ENCODE measurements at regions not wholly inside any gene's neighbourhood (a gene's known extent, or its start where the extent isn't known, plus 50 kb on each side); places are given as distances from the start of the nearest gene placed in this dataset.
"Not testable (repeated sequence)": the region's sequence is repeated elsewhere in the genome, so short reads cannot be mapped to it uniquely, and the experiment has no call there.

DNA sequence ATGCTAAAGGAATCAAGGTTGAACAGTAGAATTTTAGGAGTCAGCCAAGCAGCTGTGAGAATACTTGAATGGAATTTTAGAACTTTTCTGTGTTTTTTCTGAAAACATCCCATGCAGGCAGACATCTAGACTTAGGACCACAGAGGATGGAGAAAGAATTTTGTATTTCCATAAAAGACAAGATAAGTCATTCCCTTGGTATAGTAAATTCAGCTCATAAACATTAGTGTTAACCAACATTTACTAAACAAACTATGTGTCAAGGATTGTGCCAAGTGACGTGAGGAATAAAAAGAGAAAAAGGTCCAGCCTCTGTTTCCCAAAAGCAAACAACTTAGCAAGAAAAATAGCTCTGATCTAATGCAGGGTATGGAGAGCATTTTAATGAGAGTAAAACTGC lies 210.2 kb upstream of the NR5A2 start:
- no peaks in the 10 kb centered on the region for H3K36me3 ChIP-seq (ENCODE audit: control insufficient read depth in 2 of 2, insufficient read depth in 2 of 2, low read length in 2 of 2)
- no peaks in the 10 kb centered on the region for H3K9me3 ChIP-seq (ENCODE audit: control insufficient read depth in 2 of 2, low read length in 2 of 2)
- no peaks in the 10 kb centered on the region for H3K27me3 ChIP-seq (ENCODE audit: control insufficient read depth in 1 of 2, insufficient read depth in 2 of 2, low read length in 2 of 2)
- H3K4me1 ChIP-seq (ENCODE audit: control insufficient read depth, insufficient read depth, low read length) = no peaks in the 10 kb centered on the region
- no peak overlapping the region for H3K27ac ChIP-seq (ENCODE audit: low read length)
- no peak overlapping the region for H3K9ac ChIP-seq (ENCODE audit: low read length in 2 of 2)
- H3K4me3 ChIP-seq (ENCODE audit: low read length in 2 of 2) = no peak overlapping the region

DNA sequence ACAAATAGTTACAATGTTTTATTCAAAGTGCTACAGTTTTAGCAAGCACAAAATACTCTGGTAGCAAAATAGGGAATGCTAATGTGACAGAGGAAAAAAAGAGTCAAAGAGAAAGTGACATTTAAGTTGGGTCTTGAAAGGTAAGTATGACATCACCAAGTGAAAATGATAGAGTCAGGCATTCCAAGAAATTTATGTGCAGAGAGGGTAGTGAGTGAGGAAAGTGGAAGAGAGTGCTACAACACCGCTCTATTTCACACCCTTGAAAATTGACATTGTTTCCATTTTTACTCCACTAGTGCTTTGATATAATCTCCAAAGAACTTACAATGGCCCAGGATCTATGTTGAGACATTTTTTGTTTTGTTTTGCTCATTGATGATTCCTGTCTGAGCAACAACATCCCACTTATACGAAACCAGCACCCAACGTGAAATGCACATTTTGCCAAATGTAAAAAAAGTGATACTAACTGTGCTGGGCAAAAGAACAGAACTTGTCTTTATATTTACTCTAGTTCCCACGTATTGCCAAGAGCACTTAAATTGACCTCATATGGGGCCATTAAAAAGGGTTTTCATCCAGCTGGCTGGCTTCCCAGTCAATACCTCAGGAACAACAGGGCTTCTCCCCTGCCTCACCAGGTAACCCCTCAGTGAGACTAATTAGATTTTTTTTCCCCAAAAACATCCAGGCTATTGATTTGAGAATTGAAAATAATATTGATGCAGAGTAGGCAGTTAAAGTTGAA lies 206.3 kb upstream of the NR5A2 start:
- Histone ChIP-seq H3K4me3 (ENCODE audit: low read length in 2 of 2) (no peak overlapping the region), H3K27ac (ENCODE audit: low read length) (no peak overlapping the region), H3K9ac (ENCODE audit: low read length in 2 of 2) (no peak overlapping the region), H3K9me3 (ENCODE audit: control insufficient read depth in 2 of 2, low read length in 2 of 2) (no peaks in the 10 kb centered on the region), H3K4me1 (ENCODE audit: control insufficient read depth, insufficient read depth, low read length) (no peaks in the 10 kb centered on the region), H3K27me3 (ENCODE audit: control insufficient read depth in 1 of 2, insufficient read depth in 2 of 2, low read length in 2 of 2) (no peaks in the 10 kb centered on the region), H3K36me3 (ENCODE audit: control insufficient read depth in 2 of 2, insufficient read depth in 2 of 2, low read length in 2 of 2) (no peaks in the 10 kb centered on the region)

DNA sequence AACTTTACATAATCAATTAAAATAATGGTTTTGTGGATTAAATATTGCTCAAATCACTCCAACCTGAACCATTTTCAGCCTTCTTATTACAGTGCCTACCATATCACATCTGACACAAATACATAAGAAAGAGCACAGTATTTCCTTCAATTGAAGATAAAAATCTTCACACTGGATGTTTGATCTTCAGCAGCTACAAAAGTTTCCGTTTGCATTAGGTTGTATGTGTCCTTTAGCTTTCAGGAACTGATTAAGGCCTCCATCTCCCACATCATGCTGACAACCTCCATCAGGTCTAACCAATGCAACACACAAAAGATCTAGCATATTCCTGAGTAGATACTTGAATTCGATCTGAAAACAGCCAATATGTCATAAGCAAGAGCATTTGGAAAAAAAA lies 195.1 kb upstream of the NR5A2 start:
- no peaks in the 10 kb centered on the region for H3K4me1 ChIP-seq (ENCODE audit: control insufficient read depth, insufficient read depth, low read length)
- H3K27ac ChIP-seq (ENCODE audit: low read length) = no peak overlapping the region
- no peak overlapping the region for H3K9ac ChIP-seq (ENCODE audit: low read length in 2 of 2)
- H3K27me3 ChIP-seq (ENCODE audit: control insufficient read depth in 1 of 2, insufficient read depth in 2 of 2, low read length in 2 of 2) = no peaks in the 10 kb centered on the region
- H3K36me3 ChIP-seq (ENCODE audit: control insufficient read depth in 2 of 2, insufficient read depth in 2 of 2, low read length in 2 of 2) = no peaks in the 10 kb centered on the region
- H3K4me3 ChIP-seq (ENCODE audit: low read length in 2 of 2) = no peak overlapping the region
- H3K9me3 ChIP-seq (ENCODE audit: control insufficient read depth in 2 of 2, low read length in 2 of 2) = peaks cover 0 to 2% of the 10 kb centered on the region in 2 donors

GRCh38 chr1:199834711-199835110 lies 192.8 kb upstream of the NR5A2 start:
- H3K4me1 ChIP-seq (ENCODE audit: control insufficient read depth, insufficient read depth, low read length) = no peaks in the 10 kb centered on the region
- no peaks in the 10 kb centered on the region for H3K36me3 ChIP-seq (ENCODE audit: control insufficient read depth in 2 of 2, insufficient read depth in 2 of 2, low read length in 2 of 2)
- H3K9ac ChIP-seq (ENCODE audit: low read length in 2 of 2) = no peak overlapping the region
- H3K9me3 ChIP-seq (ENCODE audit: control insufficient read depth in 2 of 2, low read length in 2 of 2) = peaks cover 0 to 5% of the 10 kb centered on the region in 2 donors
- H3K27me3 ChIP-seq (ENCODE audit: control insufficient read depth in 1 of 2, insufficient read depth in 2 of 2, low read length in 2 of 2) = no peaks in the 10 kb centered on the region
- H3K27ac ChIP-seq (ENCODE audit: low read length) = no peak overlapping the region
- H3K4me3 ChIP-seq (ENCODE audit: low read length in 2 of 2) = no peak overlapping the region

- H3K27ac ChIP-seq (ENCODE audit: low read length) = no peak overlapping the region
- H3K4me1 ChIP-seq (ENCODE audit: control insufficient read depth, insufficient read depth, low read length) = no peaks in the 10 kb centered on the region
- no peak overlapping the region for H3K4me3 ChIP-seq (ENCODE audit: low read length in 2 of 2)
- H3K27me3 ChIP-seq (ENCODE audit: control insufficient read depth in 1 of 2, insufficient read depth in 2 of 2, low read length in 2 of 2) = no peaks in the 10 kb centered on the region
- no peak overlapping the region for H3K9ac ChIP-seq (ENCODE audit: low read length in 2 of 2)
- peaks cover 0 to 5% of the 10 kb centered on the region in 2 donors for H3K9me3 ChIP-seq (ENCODE audit: control insufficient read depth in 2 of 2, low read length in 2 of 2)
- no peaks in the 10 kb centered on the region for H3K36me3 ChIP-seq (ENCODE audit: control insufficient read depth in 2 of 2, insufficient read depth in 2 of 2, low read length in 2 of 2)
Observed at GRCh38 chr1:199836430-199836829, 191.1 kb upstream of the NR5A2 start.

DNA sequence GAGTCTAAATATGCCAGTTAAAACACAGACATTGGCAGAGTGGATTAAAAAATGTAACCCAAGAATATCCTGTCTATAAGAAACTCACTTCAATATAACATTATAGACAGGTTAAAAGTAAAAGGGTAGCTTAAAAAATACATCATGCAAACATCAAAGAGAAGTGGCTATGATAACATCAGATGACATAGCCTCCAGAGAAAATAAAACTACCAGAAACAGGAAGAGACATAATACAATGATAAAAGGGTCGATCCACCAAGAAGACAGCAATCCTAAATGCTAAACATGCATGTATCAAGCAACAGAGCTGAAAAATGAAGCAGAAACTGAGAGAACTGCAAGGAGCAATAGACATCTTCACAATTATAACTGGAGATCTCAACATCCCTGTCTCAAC lies 190.2 kb upstream of the NR5A2 start:
- Histone ChIP-seq H3K9me3 (ENCODE audit: control insufficient read depth in 2 of 2, low read length in 2 of 2) (peaks cover 0 to 5% of the 10 kb centered on the region in 2 donors), H3K27ac (ENCODE audit: low read length) (no peak overlapping the region), H3K27me3 (ENCODE audit: control insufficient read depth in 1 of 2, insufficient read depth in 2 of 2, low read length in 2 of 2) (no peaks in the 10 kb centered on the region), H3K4me3 (ENCODE audit: low read length in 2 of 2) (no peak overlapping the region), H3K9ac (ENCODE audit: low read length in 2 of 2) (no peak overlapping the region), H3K4me1 (ENCODE audit: control insufficient read depth, insufficient read depth, low read length) (no peaks in the 10 kb centered on the region), H3K36me3 (ENCODE audit: control insufficient read depth in 2 of 2, insufficient read depth in 2 of 2, low read length in 2 of 2) (no peaks in the 10 kb centered on the region)

DNA sequence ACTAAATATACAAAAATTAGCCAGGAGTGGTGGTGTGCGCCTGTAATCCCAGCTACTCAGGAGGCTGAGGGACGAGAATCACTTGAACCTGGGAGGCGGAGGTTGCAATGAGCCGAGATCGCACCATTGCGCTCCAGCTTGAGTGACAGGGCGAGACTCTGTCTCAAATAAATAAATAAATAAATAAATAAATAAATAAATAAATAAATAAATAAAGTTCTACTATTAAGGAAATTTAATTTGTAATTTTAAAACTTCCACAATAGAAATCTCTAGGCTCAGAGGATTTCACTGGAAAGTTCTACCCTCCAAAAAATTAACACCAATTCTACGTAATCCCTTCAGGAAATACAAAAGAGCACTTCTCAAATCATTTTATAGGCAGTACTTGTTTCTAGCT lies 187.9 kb upstream of the NR5A2 start:
- not testable (repeated sequence) for H3K27me3 ChIP-seq (ENCODE audit: control insufficient read depth in 1 of 2, insufficient read depth in 2 of 2, low read length in 2 of 2); H3K9me3 ChIP-seq (ENCODE audit: control insufficient read depth in 2 of 2, low read length in 2 of 2); H3K4me1 ChIP-seq (ENCODE audit: control insufficient read depth, insufficient read depth, low read length); H3K4me3 ChIP-seq (ENCODE audit: low read length in 2 of 2); H3K36me3 ChIP-seq (ENCODE audit: control insufficient read depth in 2 of 2, insufficient read depth in 2 of 2, low read length in 2 of 2); H3K27ac ChIP-seq (ENCODE audit: low read length); H3K9ac ChIP-seq (ENCODE audit: low read length in 2 of 2)

GRCh38 chr1:199843096-199843495 lies 184.4 kb upstream of the NR5A2 start:
- H3K27me3 ChIP-seq (ENCODE audit: control insufficient read depth in 1 of 2, insufficient read depth in 2 of 2, low read length in 2 of 2); H3K27ac ChIP-seq (ENCODE audit: low read length); H3K4me1 ChIP-seq (ENCODE audit: control insufficient read depth, insufficient read depth, low read length); H3K9ac ChIP-seq (ENCODE audit: low read length in 2 of 2); H3K9me3 ChIP-seq (ENCODE audit: control insufficient read depth in 2 of 2, low read length in 2 of 2); H3K4me3 ChIP-seq (ENCODE audit: low read length in 2 of 2); H3K36me3 ChIP-seq (ENCODE audit: control insufficient read depth in 2 of 2, insufficient read depth in 2 of 2, low read length in 2 of 2): not testable (repeated sequence)

GRCh38 chr1:199843861-199844260 lies 183.6 kb upstream of the NR5A2 start:
- H3K4me3 ChIP-seq (ENCODE audit: low read length in 2 of 2) = no peak overlapping the region
- peaks cover 0 to 2% of the 10 kb centered on the region in 2 donors for H3K9me3 ChIP-seq (ENCODE audit: control insufficient read depth in 2 of 2, low read length in 2 of 2)
- H3K36me3 ChIP-seq (ENCODE audit: control insufficient read depth in 2 of 2, insufficient read depth in 2 of 2, low read length in 2 of 2) = no peaks in the 10 kb centered on the region
- H3K4me1 ChIP-seq (ENCODE audit: control insufficient read depth, insufficient read depth, low read length) = no peaks in the 10 kb centered on the region
- H3K27ac ChIP-seq (ENCODE audit: low read length) = no peak overlapping the region
- no peak overlapping the region for H3K9ac ChIP-seq (ENCODE audit: low read length in 2 of 2)
- H3K27me3 ChIP-seq (ENCODE audit: control insufficient read depth in 1 of 2, insufficient read depth in 2 of 2, low read length in 2 of 2) = no peaks in the 10 kb centered on the region

DNA sequence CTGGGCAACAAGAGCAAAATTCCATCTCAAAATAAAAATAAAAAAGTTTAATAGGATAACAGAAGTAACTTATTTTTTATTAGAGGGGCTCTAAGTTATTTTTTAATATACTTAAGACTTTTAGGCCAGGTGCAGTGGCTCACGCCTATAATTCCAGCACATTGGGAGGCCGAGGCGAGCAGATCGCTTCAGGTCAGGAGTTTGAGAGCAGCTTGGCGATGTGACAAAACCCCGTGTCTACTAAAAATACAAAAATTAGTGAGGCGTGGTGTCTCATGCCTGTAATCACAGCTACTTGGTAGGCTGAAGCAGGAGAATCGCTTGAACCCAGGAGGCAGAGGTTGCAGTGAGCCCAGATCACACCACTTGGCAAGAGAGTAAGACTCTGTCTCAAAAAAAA lies 180.5 kb upstream of the NR5A2 start:
- H3K4me1 ChIP-seq (ENCODE audit: control insufficient read depth, insufficient read depth, low read length) = no peaks in the 10 kb centered on the region
- no peak overlapping the region for H3K27ac ChIP-seq (ENCODE audit: low read length)
- no peak overlapping the region for H3K9ac ChIP-seq (ENCODE audit: low read length in 2 of 2)
- H3K27me3 ChIP-seq (ENCODE audit: control insufficient read depth in 1 of 2, insufficient read depth in 2 of 2, low read length in 2 of 2) = no peaks in the 10 kb centered on the region
- H3K9me3 ChIP-seq (ENCODE audit: control insufficient read depth in 2 of 2, low read length in 2 of 2) = no peaks in the 10 kb centered on the region
- no peaks in the 10 kb centered on the region for H3K36me3 ChIP-seq (ENCODE audit: control insufficient read depth in 2 of 2, insufficient read depth in 2 of 2, low read length in 2 of 2)
- no peak overlapping the region for H3K4me3 ChIP-seq (ENCODE audit: low read length in 2 of 2)

DNA sequence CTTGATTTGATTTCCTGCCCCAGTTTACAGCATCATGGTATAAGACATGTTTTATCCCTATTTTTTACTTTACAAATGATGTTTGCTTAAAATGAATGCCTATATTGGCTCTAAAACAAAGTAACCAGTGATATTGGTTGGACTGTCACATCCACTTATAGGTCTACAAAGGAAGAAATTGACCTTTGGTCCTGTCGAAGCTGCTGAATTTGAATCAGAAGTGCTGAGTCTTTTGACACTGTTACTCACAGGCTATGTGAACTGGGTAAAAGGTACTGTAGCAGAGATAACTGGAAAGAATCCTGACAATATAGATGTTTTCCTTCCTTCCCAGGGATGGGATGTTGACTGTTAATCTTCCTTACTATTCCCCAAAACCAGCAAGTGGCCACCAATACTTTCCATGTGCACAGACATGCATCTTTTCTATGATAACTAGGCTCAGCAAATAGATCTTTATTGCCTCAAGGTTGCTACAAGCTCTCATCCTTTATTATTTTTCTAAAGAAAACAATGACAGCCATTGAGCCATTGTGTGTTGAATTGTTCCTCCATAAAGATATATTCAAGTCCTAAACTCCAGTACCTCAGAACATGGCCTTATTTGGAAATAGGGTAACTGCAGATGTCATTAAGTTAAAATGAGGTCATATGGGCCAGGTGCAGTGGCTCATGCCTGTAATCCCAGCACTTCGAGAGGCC lies 175.9 kb upstream of the NR5A2 start:
- H3K27ac ChIP-seq (ENCODE audit: low read length) = no peak overlapping the region
- H3K9ac ChIP-seq (ENCODE audit: low read length in 2 of 2) = no peak overlapping the region
- no peak overlapping the region for H3K4me3 ChIP-seq (ENCODE audit: low read length in 2 of 2)
- no peaks in the 10 kb centered on the region for H3K4me1 ChIP-seq (ENCODE audit: control insufficient read depth, insufficient read depth, low read length)
- no peaks in the 10 kb centered on the region for H3K36me3 ChIP-seq (ENCODE audit: control insufficient read depth in 2 of 2, insufficient read depth in 2 of 2, low read length in 2 of 2)
- H3K9me3 ChIP-seq (ENCODE audit: control insufficient read depth in 2 of 2, low read length in 2 of 2) = no peaks in the 10 kb centered on the region
- H3K27me3 ChIP-seq (ENCODE audit: control insufficient read depth in 1 of 2, insufficient read depth in 2 of 2, low read length in 2 of 2) = no peaks in the 10 kb centered on the region

Measured in stomach smooth muscle (tissue), 2 donors.